ENCODE measurements at regions not wholly inside any gene's neighbourhood (a gene's known extent, or its start where the extent isn't known, plus 50 kb on each side); places are given as distances from the start of the nearest gene placed in this dataset.

DNA sequence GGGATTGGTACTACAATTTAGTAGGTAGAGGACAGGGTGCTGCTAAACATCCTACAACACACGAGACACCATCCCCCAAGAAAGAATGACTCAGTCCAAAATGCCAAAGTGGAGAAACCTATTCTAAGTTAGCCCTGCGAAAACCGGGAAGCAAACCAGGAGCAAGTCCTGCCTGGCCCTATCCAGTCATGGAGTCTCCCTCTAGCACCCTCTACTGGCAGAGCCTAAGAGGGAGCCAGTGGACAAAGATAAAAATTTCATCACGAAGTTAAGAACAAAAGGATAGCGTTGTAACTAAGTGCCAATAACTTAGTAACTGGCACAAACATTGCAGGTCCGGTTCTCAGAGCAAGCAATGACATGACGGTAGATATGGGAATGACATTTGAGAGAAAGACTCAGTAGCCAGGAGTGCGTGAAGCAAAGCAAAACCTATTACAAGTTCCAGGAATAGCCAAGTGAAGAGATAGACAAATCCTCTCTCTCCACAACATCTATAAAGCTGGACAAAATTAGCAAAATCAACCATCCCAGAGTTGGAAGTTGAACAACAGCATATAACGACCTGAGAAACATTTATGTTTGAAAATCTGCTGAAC lies 383.5 kb downstream of the OMA1 start:
- WGBS, 2 donors = 14 to 16% methylated on average over 9 of the region's 9 CpGs
- Histone ChIP-seq H3K4me3 (no peak overlapping the region), H3K9me3 (peaks cover 0 to 7% (median 0%) of the 10 kb centered on the region in 3 donors), H3K27me3 (no peaks in the 10 kb centered on the region), H3K27ac (no peak overlapping the region), H3K36me3 (no peaks in the 10 kb centered on the region), H3K4me1 (peaks cover 0 to 6% (median 3%) of the 10 kb centered on the region in 3 donors)
- DNase-seq = no peak
- intact Hi-C loops (cut with DNase I) = no loop called here
- TF ChIP-seq POLR2A (IDR thresholded peaks at IDR 0.05) = no peak
- TF ChIP-seq CTCF (IDR thresholded peaks at IDR 0.05) = peak; percentile 30 to 77 (median 62)

- Histone ChIP-seq H3K9me3 (no peaks in the 10 kb centered on the region), H3K4me1 (peaks cover 0 to 6% (median 3%) of the 10 kb centered on the region in 3 donors), H3K36me3 (no peaks in the 10 kb centered on the region), H3K27me3 (no peaks in the 10 kb centered on the region), H3K4me3 (no peak overlapping the region), H3K27ac (no peak overlapping the region)
- intact Hi-C loops (cut with DNase I) = no loop called here
- WGBS, 2 donors = 81 to 97% methylated on average over 3 of the region's 3 CpGs
- no peak for TF ChIP-seq POLR2A (IDR thresholded peaks at IDR 0.05)
- TF ChIP-seq CTCF (IDR thresholded peaks at IDR 0.05) = no peak
- DNase-seq = no peak
Measured at GRCh38 chr1:58159434-58159830, 387.1 kb downstream of the OMA1 start.

GRCh38 chr1:58158506-58159433 lies 387.8 kb downstream of the OMA1 start:
- intact Hi-C loops (cut with DNase I) = no loop called here
- no peaks in the 10 kb centered on the region for H3K9me3 ChIP-seq
- TF ChIP-seq POLR2A (IDR thresholded peaks at IDR 0.05) = no peak
- no peak for TF ChIP-seq CTCF (IDR thresholded peaks at IDR 0.05)
- H3K36me3 ChIP-seq = no peaks in the 10 kb centered on the region
- H3K27me3 ChIP-seq = no peaks in the 10 kb centered on the region
- no peak for DNase-seq
- no peak overlapping the region for H3K4me3 ChIP-seq
- H3K4me1 ChIP-seq = peaks cover 0 to 6% (median 3%) of the 10 kb centered on the region in 3 donors
- WGBS, 2 donors = 51 to 65% methylated on average over 11 of the region's 11 CpGs
- no peak overlapping the region for H3K27ac ChIP-seq

- TF ChIP-seq CTCF (IDR thresholded peaks at IDR 0.05) = no peak
- TF ChIP-seq POLR2A (IDR thresholded peaks at IDR 0.05) = no peak
- Histone ChIP-seq H3K36me3 (no peaks in the 10 kb centered on the region), H3K27ac (no peak overlapping the region), H3K4me3 (no peak overlapping the region), H3K9me3 (no peaks in the 10 kb centered on the region), H3K4me1 (peaks cover 0 to 2% (median 0%) of the 10 kb centered on the region in 3 donors), H3K27me3 (no peaks in the 10 kb centered on the region)
- intact Hi-C loops (cut with DNase I) = no loop called here
- no peak for DNase-seq
Measured at GRCh38 chr1:58158016-58158415, 388.5 kb downstream of the OMA1 start.

GRCh38 chr1:58157256-58157655 lies 389.3 kb downstream of the OMA1 start:
- 79 to 85% methylated on average over 3 to 4 of the region's 4 CpGs for WGBS, 2 donors
- no peak overlapping the region for H3K4me3 ChIP-seq

More at GRCh38 chr1:58157256-58157655, 389.3 kb downstream of the OMA1 start:
- H3K9me3 ChIP-seq = no peaks in the 10 kb centered on the region
- H3K4me1 ChIP-seq = no peaks in the 10 kb centered on the region
- DNase-seq = no peak
- H3K27ac ChIP-seq = no peak overlapping the region
- intact Hi-C loops (cut with DNase I) = no loop called here
- no peaks in the 10 kb centered on the region for H3K27me3 ChIP-seq
- TF ChIP-seq CTCF (IDR thresholded peaks at IDR 0.05) = no peak
- TF ChIP-seq POLR2A (IDR thresholded peaks at IDR 0.05) = no peak
- H3K36me3 ChIP-seq = no peaks in the 10 kb centered on the region
